ENCODE measurements at regions not wholly inside any gene's neighbourhood (a gene's known extent, or its start where the extent isn't known, plus 50 kb on each side); places are given as distances from the start of the nearest gene placed in this dataset.

- no CpG with 5 or more reads among the region's 2 CpGs for WGBS (ENCODE audit: low lambda C conversion rate)
- no peak overlapping the region for H2AFZ ChIP-seq (ENCODE audit: low read length)
- no peaks in the 10 kb centered on the region for H3K4me1 ChIP-seq (ENCODE audit: insufficient read depth, low read length)
- DNase-seq (ENCODE audit: low spot score) (no peak), ATAC-seq (no peak), FAIRE-seq (no peak)
- in situ Hi-C loops (cut with HindIII; ENCODE audit: extremely low pct_ligation_motif_present, low pct_unique_long_range_greater_than_20kb) (loop anchor here (10.0 kb wide), 1 partner anchor 134 kb away; the partner anchor contains the start of gene IGLL5), intact Hi-C loops (cut with micrococcal nuclease; ENCODE audit: unreplicated experiment) (no loop called here)
- H3K9ac ChIP-seq (ENCODE audit: insufficient read depth, low read depth, low read length), result no peak overlapping the region
- ChIA-PET CTCF (ENCODE audit: low intra/inter-chr PET ratio, low total read pairs) (no interaction called here), POLR2A (no interaction called here)
- H3K4me3 ChIP-seq (replicated peaks in 1 of 3; ENCODE audit: insufficient read depth in 1 of 3, low read depth in 2 of 3, low read length in 3 of 3), result no peak overlapping the region
- no peak overlapping the region for H3K4me2 ChIP-seq (ENCODE audit: low read depth, low read length)
- no peaks in the 10 kb centered on the region for H3K9me3 ChIP-seq (ENCODE audit: low read length)
- H4K20me1 ChIP-seq (ENCODE audit: insufficient read depth, low read length), result no peaks in the 10 kb centered on the region
- H3K79me2 ChIP-seq (ENCODE audit: insufficient read depth, low read length), result no peaks in the 10 kb centered on the region
- no peak overlapping the region for H3K27ac ChIP-seq (ENCODE audit: extremely low read length, insufficient read depth, low read length)
- peaks cover 0 to 2% of the 10 kb centered on the region in 2 experiments; a peak in 2 of 5 replicates for H3K27me3 ChIP-seq (ENCODE audit: control insufficient read depth in 1 of 2, insufficient read depth in 2 of 2, low read length in 2 of 2)
- no TSS peak for BruUV-seq (replicated peaks)
- no peaks in the 10 kb centered on the region for H3K36me3 ChIP-seq (replicated peaks in 1 of 2; ENCODE audit: control insufficient read depth in 1 of 2, insufficient read depth in 2 of 2, low read length in 2 of 2)
- no peak for TF ChIP-seq ZNF263 (CRISPR knock-in tag; IDR thresholded peaks at IDR 0.05)
- TF ChIP-seq JUN (CRISPR knock-in tag; IDR thresholded peaks at IDR 0.05), result no peak
- TF ChIP-seq NR1H2 (CRISPR knock-in tag; IDR thresholded peaks at IDR 0.05; ENCODE audit: borderline replicate concordance, low read depth), result no peak
- TF ChIP-seq, protein P1, sequence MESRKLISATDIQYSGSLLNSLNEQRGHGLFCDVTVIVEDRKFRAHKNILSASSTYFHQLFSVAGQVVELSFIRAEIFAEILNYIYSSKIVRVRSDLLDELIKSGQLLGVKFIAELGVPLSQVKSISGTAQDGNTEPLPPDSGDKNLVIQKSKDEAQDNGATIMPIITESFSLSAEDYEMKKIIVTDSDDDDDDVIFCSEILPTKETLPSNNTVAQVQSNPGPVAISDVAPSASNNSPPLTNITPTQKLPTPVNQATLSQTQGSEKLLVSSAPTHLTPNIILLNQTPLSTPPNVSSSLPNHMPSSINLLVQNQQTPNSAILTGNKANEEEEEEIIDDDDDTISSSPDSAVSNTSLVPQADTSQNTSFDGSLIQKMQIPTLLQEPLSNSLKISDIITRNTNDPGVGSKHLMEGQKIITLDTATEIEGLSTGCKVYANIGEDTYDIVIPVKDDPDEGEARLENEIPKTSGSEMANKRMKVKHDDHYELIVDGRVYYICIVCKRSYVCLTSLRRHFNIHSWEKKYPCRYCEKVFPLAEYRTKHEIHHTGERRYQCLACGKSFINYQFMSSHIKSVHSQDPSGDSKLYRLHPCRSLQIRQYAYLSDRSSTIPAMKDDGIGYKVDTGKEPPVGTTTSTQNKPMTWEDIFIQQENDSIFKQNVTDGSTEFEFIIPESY (CRISPR knock-in tag; IDR thresholded peaks at IDR 0.05), result no peak
- TF ChIP-seq ZBTB4 (CRISPR knock-in tag; IDR thresholded peaks at IDR 0.05; ENCODE audit: borderline replicate concordance), result no peak
- no peak for TF ChIP-seq HDAC1 (CRISPR knock-in tag; IDR thresholded peaks at IDR 0.05)
- TF ChIP-seq, protein P2, sequence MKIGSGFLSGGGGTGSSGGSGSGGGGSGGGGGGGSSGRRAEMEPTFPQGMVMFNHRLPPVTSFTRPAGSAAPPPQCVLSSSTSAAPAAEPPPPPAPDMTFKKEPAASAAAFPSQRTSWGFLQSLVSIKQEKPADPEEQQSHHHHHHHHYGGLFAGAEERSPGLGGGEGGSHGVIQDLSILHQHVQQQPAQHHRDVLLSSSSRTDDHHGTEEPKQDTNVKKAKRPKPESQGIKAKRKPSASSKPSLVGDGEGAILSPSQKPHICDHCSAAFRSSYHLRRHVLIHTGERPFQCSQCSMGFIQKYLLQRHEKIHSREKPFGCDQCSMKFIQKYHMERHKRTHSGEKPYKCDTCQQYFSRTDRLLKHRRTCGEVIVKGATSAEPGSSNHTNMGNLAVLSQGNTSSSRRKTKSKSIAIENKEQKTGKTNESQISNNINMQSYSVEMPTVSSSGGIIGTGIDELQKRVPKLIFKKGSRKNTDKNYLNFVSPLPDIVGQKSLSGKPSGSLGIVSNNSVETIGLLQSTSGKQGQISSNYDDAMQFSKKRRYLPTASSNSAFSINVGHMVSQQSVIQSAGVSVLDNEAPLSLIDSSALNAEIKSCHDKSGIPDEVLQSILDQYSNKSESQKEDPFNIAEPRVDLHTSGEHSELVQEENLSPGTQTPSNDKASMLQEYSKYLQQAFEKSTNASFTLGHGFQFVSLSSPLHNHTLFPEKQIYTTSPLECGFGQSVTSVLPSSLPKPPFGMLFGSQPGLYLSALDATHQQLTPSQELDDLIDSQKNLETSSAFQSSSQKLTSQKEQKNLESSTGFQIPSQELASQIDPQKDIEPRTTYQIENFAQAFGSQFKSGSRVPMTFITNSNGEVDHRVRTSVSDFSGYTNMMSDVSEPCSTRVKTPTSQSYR (CRISPR knock-in tag; IDR thresholded peaks at IDR 0.05; ENCODE audit: borderline replicate concordance), result no peak
- TF ChIP-seq ZSCAN25 (CRISPR knock-in tag; IDR thresholded peaks at IDR 0.05), result no peak
- TF ChIP-seq ZNF432 (CRISPR knock-in tag; IDR thresholded peaks at IDR 0.05; ENCODE audit: borderline replicate concordance), result no peak
- TF ChIP-seq ZNF253 (CRISPR knock-in tag; IDR thresholded peaks at IDR 0.05; ENCODE audit: borderline replicate concordance), result no peak
- no peak for TF ChIP-seq ZNF207 (IDR thresholded peaks at IDR 0.05; ENCODE audit: borderline replicate concordance)
- no peak for TF ChIP-seq FUBP1 (CRISPR knock-in tag; IDR thresholded peaks at IDR 0.05; ENCODE audit: borderline replicate concordance)
- TF ChIP-seq, protein P3, sequence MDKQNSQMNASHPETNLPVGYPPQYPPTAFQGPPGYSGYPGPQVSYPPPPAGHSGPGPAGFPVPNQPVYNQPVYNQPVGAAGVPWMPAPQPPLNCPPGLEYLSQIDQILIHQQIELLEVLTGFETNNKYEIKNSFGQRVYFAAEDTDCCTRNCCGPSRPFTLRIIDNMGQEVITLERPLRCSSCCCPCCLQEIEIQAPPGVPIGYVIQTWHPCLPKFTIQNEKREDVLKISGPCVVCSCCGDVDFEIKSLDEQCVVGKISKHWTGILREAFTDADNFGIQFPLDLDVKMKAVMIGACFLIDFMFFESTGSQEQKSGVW (CRISPR knock-in tag; IDR thresholded peaks at IDR 0.05; ENCODE audit: borderline replicate concordance), result no peak
Measured at GRCh38 chr22:22751043-22751603, 106.7 kb downstream of the GGTLC2 start.

Measured in HepG2 (cell line).